22Rv1 (cell line): ENCODE measurements at regions not wholly inside any gene's neighbourhood (a gene's known extent, or its start where the extent isn't known, plus 50 kb on each side); places are given as distances from the start of the nearest gene placed in this dataset.
A peak's percentile ranks its signal among the peaks of the same experiment; 100 is the strongest.
"Not testable (repeated sequence)": the region's sequence is repeated elsewhere in the genome, so short reads cannot be mapped to it uniquely, and the experiment has no call there.

ENCODE experiments used
- H3K27ac ChIP-seq: fragments of 450-650 bp; 2 replicates; pipeline ENCODE4 v1.5.1; 2017
- CTCF ChIP-seq: fragments of 450-650 bp; IDR thresholded peaks from 2 replicates; pipeline ENCODE4 v1.5.1; 2017; ENCODE audit warnings: mild to moderate bottlenecking
- ZFX ChIP-seq: fragments of 450-650 bp; IDR thresholded peaks from 2 replicates; pipeline ENCODE4 v1.6.1; 2017; ENCODE audit warnings: antibody characterized with exemption, borderline replicate concordance

GRCh38 chr7:89605362-89605761 is 548.9 kb upstream of the STEAP1 start:
- H3K27ac ChIP-seq = no peak overlapping the region
- no peak for TF ChIP-seq ZFX
- no peak for TF ChIP-seq CTCF

DNA sequence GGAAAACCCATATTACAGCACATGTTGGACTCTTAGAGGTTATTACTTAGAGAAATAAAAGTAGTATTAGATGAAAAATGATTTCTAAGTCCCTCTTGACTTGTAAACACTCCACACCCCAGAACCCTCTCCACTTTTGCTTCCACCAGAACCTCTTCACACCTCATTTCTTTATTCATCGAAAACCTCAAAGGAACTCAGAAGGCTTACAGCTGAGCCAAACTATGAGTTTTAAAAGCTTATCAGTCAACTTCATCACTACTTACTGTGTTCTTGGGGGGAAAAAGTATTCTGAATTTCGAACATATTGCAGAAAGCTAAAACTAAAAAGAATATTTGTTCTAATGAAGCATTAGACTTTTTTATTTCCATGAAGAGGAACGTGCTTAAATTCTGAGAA is 547.8 kb upstream of the STEAP1 start:
- no peak overlapping the region for H3K27ac ChIP-seq
- TF ChIP-seq CTCF (no peak), ZFX (no peak)

DNA sequence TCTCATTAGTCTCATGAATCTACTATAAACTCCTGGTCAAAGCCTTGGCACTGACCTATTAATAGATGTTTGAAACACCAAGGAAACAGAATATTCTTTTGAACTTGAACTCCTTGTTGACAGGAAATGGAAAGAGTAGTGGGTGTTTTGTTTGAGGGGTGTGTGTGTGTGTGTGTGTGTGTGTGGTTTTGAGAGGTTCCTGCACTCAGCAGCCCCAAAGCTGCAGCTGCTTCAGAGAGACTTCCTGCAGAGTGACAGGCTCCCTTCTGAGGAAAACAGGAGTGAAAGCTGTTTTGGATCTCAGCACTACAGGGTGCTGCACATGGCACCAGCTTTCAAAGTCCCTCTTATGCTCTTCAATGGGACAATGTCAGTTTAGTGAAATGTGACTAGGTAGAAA is 546.5 kb upstream of the STEAP1 start:
- TF ChIP-seq ZFX (no peak), CTCF (no peak)

DNA sequence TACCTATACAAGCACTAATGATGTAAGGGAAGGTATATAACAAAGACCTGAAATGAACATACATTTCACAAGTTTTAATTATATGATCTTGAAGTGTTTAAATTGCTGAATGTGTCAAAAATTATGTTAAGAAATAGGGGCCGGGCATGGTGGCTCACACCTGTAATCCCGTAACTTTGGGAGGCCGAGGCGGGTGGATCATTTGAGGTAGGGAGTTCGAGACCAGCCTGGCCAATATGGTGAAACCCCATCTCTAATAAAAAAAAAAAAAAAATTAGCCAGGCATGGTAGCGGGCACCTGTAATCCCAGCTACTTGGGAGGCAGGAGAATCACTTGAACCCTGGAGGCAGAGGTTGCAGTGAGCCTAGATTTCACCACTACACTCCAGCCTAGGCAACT is 537.4 kb upstream of the STEAP1 start:
- H3K27ac ChIP-seq = not testable (repeated sequence)

More for the DNA sequence above, 546.5 kb upstream of the STEAP1 start:
- no peak overlapping the region for H3K27ac ChIP-seq

DNA sequence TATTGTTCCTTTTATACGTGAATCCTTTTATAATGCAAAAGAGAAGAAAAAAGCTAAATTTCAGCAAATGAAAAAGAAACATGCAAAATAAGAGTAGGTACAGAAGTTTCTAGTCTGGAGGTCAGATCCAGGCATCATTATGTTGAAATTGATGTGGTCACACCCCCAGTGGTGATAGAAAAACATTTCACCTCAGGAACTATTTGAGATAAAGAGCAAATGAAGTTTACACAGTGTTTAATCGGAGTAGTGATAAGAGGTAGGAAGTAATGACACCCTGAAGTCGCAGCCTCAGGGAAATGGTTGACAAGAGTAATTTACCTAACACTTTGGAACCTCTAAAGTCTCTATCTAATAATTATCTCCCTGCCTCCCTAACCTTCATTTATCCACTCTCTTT is 536.0 kb upstream of the STEAP1 start:
- TF ChIP-seq CTCF (0 out of 2 replicates have a peak, but pooled peaks have one; percentile 7), ZFX (no peak)

DNA sequence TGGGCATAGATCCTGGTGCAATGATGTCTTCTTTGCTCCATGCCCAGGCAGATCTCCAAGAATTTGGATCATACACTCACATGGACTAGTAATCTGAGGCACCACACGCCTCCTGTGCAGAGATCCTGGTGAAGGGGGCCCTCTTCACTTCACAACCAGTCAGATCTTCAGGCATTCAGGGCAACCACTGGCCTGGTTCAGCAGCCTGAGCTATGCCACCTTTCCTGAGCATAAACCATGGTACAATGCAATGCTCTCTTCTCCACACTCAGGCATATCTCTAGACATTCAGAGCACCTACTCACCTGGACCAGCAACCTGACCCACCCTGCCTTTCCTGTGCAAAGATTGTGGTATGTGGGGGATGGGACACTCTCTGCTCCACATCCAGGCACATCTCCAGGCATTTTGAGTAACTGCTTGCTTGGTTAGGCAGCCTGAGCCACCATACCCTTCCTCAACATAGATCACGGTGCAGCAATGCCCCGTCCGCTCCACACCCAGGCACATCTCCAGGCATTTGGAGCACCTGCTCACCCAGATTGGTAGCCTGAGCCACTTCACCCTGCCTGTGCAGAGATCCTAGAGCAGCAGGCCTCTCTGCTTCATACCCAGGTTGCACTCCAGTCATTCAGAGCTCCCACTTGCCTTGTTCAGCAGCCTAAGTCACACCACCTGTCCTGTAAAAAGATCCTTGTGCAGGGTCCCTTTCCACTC is 532.2 kb upstream of the STEAP1 start:
- TF ChIP-seq CTCF (no peak), ZFX (no peak)
- no peak overlapping the region for H3K27ac ChIP-seq

More for the DNA sequence above, 536.0 kb upstream of the STEAP1 start:
- H3K27ac ChIP-seq = no peak overlapping the region

- TF ChIP-seq ZFX = no peak
- TF ChIP-seq CTCF = peak; percentile 96
- H3K27ac ChIP-seq = no peak overlapping the region
Observed at GRCh38 chr7:89623018-89623672, 531.1 kb upstream of the STEAP1 start.

DNA sequence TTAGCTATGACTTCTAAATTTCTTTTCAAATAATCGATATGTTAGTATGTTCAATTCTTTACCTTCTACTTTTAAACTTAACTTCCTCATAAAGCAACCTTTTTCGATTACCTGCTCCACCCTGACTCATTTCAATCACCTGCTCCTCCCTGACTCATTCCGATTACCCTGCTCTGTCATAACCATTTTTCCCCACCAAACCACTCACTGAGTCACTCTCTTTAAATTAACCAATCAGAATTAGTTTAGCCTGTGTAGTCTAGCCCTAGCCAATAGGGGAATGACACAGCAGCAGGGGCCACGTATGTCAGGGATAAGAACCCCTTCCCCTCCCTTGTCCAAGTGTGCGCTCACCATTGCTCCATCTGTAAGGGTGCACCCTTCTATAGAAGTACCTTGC is 530.1 kb upstream of the STEAP1 start:
- H3K27ac ChIP-seq = not testable (repeated sequence)
